ENCODE measurements at regions not wholly inside any gene's neighbourhood (a gene's known extent, or its start where the extent isn't known, plus 50 kb on each side); places are given as distances from the start of the nearest gene placed in this dataset.

DNA sequence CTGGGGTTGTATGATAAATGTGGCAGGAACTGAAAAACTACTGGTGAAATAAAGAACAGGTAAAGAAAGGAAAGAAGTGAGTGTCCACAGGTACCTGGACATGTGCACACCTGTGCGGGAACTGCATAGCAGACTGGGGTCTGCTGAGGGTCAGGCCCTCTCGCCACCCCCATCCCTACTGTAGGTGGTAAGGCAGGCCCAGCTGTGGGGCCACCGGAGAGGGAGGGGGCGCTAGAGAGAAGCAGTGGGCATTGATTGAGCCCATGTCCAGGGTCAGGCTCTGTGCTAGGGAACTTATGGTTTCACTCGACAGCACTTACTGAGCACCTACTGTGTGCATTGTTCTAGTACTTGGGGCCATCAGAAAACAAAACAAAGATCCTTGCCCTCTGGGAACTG lies 400.5 kb downstream of the MATN1 start:
- TF ChIP-seq, protein P1, sequence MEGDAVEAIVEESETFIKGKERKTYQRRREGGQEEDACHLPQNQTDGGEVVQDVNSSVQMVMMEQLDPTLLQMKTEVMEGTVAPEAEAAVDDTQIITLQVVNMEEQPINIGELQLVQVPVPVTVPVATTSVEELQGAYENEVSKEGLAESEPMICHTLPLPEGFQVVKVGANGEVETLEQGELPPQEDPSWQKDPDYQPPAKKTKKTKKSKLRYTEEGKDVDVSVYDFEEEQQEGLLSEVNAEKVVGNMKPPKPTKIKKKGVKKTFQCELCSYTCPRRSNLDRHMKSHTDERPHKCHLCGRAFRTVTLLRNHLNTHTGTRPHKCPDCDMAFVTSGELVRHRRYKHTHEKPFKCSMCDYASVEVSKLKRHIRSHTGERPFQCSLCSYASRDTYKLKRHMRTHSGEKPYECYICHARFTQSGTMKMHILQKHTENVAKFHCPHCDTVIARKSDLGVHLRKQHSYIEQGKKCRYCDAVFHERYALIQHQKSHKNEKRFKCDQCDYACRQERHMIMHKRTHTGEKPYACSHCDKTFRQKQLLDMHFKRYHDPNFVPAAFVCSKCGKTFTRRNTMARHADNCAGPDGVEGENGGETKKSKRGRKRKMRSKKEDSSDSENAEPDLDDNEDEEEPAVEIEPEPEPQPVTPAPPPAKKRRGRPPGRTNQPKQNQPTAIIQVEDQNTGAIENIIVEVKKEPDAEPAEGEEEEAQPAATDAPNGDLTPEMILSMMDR (IDR thresholded peaks at IDR 0.05) = no peak
- TF ChIP-seq EP300 (IDR thresholded peaks at IDR 0.05) = no peak
- TF ChIP-seq ZNF302 (CRISPR knock-in tag; IDR thresholded peaks at IDR 0.05) = no peak
- TF ChIP-seq BHLHE40 (IDR thresholded peaks at IDR 0.05; ENCODE audit: low read depth, low read length) = no peak
- TF ChIP-seq, protein P2, sequence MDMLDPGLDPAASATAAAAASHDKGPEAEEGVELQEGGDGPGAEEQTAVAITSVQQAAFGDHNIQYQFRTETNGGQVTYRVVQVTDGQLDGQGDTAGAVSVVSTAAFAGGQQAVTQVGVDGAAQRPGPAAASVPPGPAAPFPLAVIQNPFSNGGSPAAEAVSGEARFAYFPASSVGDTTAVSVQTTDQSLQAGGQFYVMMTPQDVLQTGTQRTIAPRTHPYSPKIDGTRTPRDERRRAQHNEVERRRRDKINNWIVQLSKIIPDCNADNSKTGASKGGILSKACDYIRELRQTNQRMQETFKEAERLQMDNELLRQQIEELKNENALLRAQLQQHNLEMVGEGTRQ (IDR thresholded peaks at IDR 0.05) = no peak
- TF ChIP-seq CHD4 (IDR thresholded peaks at IDR 0.05; ENCODE audit: borderline replicate concordance) = no peak
- TF ChIP-seq SMC3 (IDR thresholded peaks at IDR 0.05) = no peak
